T-helper 1 cell treated with Interleukin-12 subunit alpha and Interleukin-12 subunit beta and Interleukin-4 antibody, amounts not matched to agents 30 μg/mL and 1 μg/mL, for 36 hours (primary cell): ENCODE measurements at regions not wholly inside any gene's neighbourhood (a gene's known extent, or its start where the extent isn't known, plus 50 kb on each side); places are given as distances from the start of the nearest gene placed in this dataset.

Source experiments
- H3K27ac Mint-ChIP-seq: one replicate; pipeline ENCODE4 v1.8.0; 2021; ENCODE audit warnings: mild to moderate bottlenecking, mixed read lengths
- H3K27me3 Mint-ChIP-seq: one replicate; pipeline ENCODE4 v1.8.0; 2021; ENCODE audit warnings: low read depth, mixed read lengths
- H3K36me3 Mint-ChIP-seq: one replicate; pipeline ENCODE4 v1.8.0; 2021; ENCODE audit warnings: low read depth, mixed read lengths
- H3K4me1 Mint-ChIP-seq: one replicate; pipeline ENCODE4 v1.8.0; 2021; ENCODE audit warnings: low read depth, mixed read lengths
- H3K4me3 Mint-ChIP-seq: one replicate; pipeline ENCODE4 v1.8.0; 2021; ENCODE audit warnings: mild to moderate bottlenecking, moderate library complexity, mixed read lengths
- H3K9me3 Mint-ChIP-seq: one replicate; pipeline ENCODE4 v1.8.0; 2021; ENCODE audit warnings: mixed read lengths

GRCh38 chr10:62610649-62611229 lies 193.8 kb upstream of the ADO start:
- H3K4me3 Mint-ChIP-seq = no peak overlapping the region
- no peaks in the 10 kb centered on the region for H3K9me3 Mint-ChIP-seq
- no peak overlapping the region for H3K27ac Mint-ChIP-seq
- peaks cover 16% of the 10 kb centered on the region for H3K4me1 Mint-ChIP-seq
- H3K36me3 Mint-ChIP-seq = no peaks in the 10 kb centered on the region
- H3K27me3 Mint-ChIP-seq = peaks cover 11% of the 10 kb centered on the region

GRCh38 chr10:62613424-62613823 lies 191.1 kb upstream of the ADO start:
- Mint-ChIP-seq H3K27ac (no peak overlapping the region), H3K4me1 (peaks cover 18% of the 10 kb centered on the region)

GRCh38 chr10:62613859-62614258 lies 190.7 kb upstream of the ADO start:
- peaks cover 18% of the 10 kb centered on the region for H3K4me1 Mint-ChIP-seq
- no peak overlapping the region for H3K4me3 Mint-ChIP-seq
- peaks cover 8% of the 10 kb centered on the region for H3K27me3 Mint-ChIP-seq
- no peaks in the 10 kb centered on the region for H3K36me3 Mint-ChIP-seq
- H3K9me3 Mint-ChIP-seq = no peaks in the 10 kb centered on the region
- no peak overlapping the region for H3K27ac Mint-ChIP-seq

More at GRCh38 chr10:62613424-62613823, 191.1 kb upstream of the ADO start:
- Mint-ChIP-seq H3K27me3 (peaks cover 11% of the 10 kb centered on the region), H3K4me3 (no peak overlapping the region), H3K9me3 (no peaks in the 10 kb centered on the region), H3K36me3 (no peaks in the 10 kb centered on the region)

- Mint-ChIP-seq H3K4me3 (no peak overlapping the region), H3K36me3 (no peaks in the 10 kb centered on the region), H3K4me1 (peaks cover 19% of the 10 kb centered on the region), H3K27ac (no peak overlapping the region), H3K27me3 (peaks cover 8% of the 10 kb centered on the region), H3K9me3 (no peaks in the 10 kb centered on the region)
These were observed 189.9 kb upstream of the ADO start for GRCh38 chr10:62614389-62615157.

GRCh38 chr10:62616885-62617590 lies 187.5 kb upstream of the ADO start:
- H3K27ac Mint-ChIP-seq = no peak overlapping the region

GRCh38 chr10:62617652-62618051 lies 186.9 kb upstream of the ADO start:
- H3K27ac Mint-ChIP-seq = no peak overlapping the region

More at GRCh38 chr10:62616885-62617590, 187.5 kb upstream of the ADO start:
- no peaks in the 10 kb centered on the region for H3K9me3 Mint-ChIP-seq
- H3K27me3 Mint-ChIP-seq = peaks cover 5% of the 10 kb centered on the region
- H3K4me3 Mint-ChIP-seq = no peak overlapping the region
- H3K36me3 Mint-ChIP-seq = no peaks in the 10 kb centered on the region
- H3K4me1 Mint-ChIP-seq = peaks cover 24% of the 10 kb centered on the region

GRCh38 chr10:62618054-62618453 lies 186.5 kb upstream of the ADO start:
- peaks cover 24% of the 10 kb centered on the region for H3K4me1 Mint-ChIP-seq
- no peaks in the 10 kb centered on the region for H3K9me3 Mint-ChIP-seq
- H3K27me3 Mint-ChIP-seq = peaks cover 5% of the 10 kb centered on the region
- no peaks in the 10 kb centered on the region for H3K36me3 Mint-ChIP-seq
- H3K27ac Mint-ChIP-seq = no peak overlapping the region
- no peak overlapping the region for H3K4me3 Mint-ChIP-seq

More at GRCh38 chr10:62617652-62618051, 186.9 kb upstream of the ADO start:
- Mint-ChIP-seq H3K27me3 (peaks cover 5% of the 10 kb centered on the region), H3K36me3 (no peaks in the 10 kb centered on the region), H3K4me1 (peaks cover 24% of the 10 kb centered on the region), H3K9me3 (no peaks in the 10 kb centered on the region), H3K4me3 (no peak overlapping the region)

GRCh38 chr10:62618576-62619412 lies 185.7 kb upstream of the ADO start:
- Mint-ChIP-seq H3K36me3 (no peaks in the 10 kb centered on the region), H3K9me3 (no peaks in the 10 kb centered on the region), H3K27me3 (peaks cover 5% of the 10 kb centered on the region), H3K4me1 (peaks cover 20% of the 10 kb centered on the region), H3K27ac (no peak overlapping the region), H3K4me3 (no peak overlapping the region)

GRCh38 chr10:62619413-62619738 lies 185.1 kb upstream of the ADO start:
- Mint-ChIP-seq H3K27ac (no peak overlapping the region), H3K4me3 (no peak overlapping the region), H3K36me3 (no peaks in the 10 kb centered on the region), H3K9me3 (no peaks in the 10 kb centered on the region), H3K27me3 (peaks cover 5% of the 10 kb centered on the region), H3K4me1 (peaks cover 18% of the 10 kb centered on the region)

GRCh38 chr10:62620491-62620890 lies 184.0 kb upstream of the ADO start:
- Mint-ChIP-seq H3K27me3 (peaks cover 5% of the 10 kb centered on the region), H3K36me3 (no peaks in the 10 kb centered on the region), H3K4me1 (peaks cover 11% of the 10 kb centered on the region), H3K9me3 (no peaks in the 10 kb centered on the region), H3K4me3 (no peak overlapping the region), H3K27ac (no peak overlapping the region)

GRCh38 chr10:62623223-62623622 lies 181.3 kb upstream of the ADO start:
- peak overlapping the region; percentile 15 for H3K27ac Mint-ChIP-seq
- no peaks in the 10 kb centered on the region for H3K36me3 Mint-ChIP-seq
- peaks cover 8% of the 10 kb centered on the region for H3K27me3 Mint-ChIP-seq
- H3K9me3 Mint-ChIP-seq = no peaks in the 10 kb centered on the region
- no peak overlapping the region for H3K4me3 Mint-ChIP-seq
- H3K4me1 Mint-ChIP-seq = peaks cover 15% of the 10 kb centered on the region

GRCh38 chr10:62625484-62625883 lies 179.0 kb upstream of the ADO start:
- Mint-ChIP-seq H3K36me3 (no peaks in the 10 kb centered on the region), H3K27ac (no peak overlapping the region), H3K9me3 (no peaks in the 10 kb centered on the region), H3K27me3 (peaks cover 7% of the 10 kb centered on the region), H3K4me3 (no peak overlapping the region), H3K4me1 (peaks cover 9% of the 10 kb centered on the region)

- Mint-ChIP-seq H3K4me3 (no peak overlapping the region), H3K27ac (no peak overlapping the region), H3K9me3 (no peaks in the 10 kb centered on the region)
These were observed 178.4 kb upstream of the ADO start for GRCh38 chr10:62626079-62626478.

GRCh38 chr10:62626817-62627216 lies 177.7 kb upstream of the ADO start:
- no peak overlapping the region for H3K27ac Mint-ChIP-seq
- no peak overlapping the region for H3K4me3 Mint-ChIP-seq
- H3K36me3 Mint-ChIP-seq = peaks cover 1% of the 10 kb centered on the region
- H3K9me3 Mint-ChIP-seq = no peaks in the 10 kb centered on the region
- peaks cover 12% of the 10 kb centered on the region for H3K4me1 Mint-ChIP-seq
- peaks cover 3% of the 10 kb centered on the region for H3K27me3 Mint-ChIP-seq

More at GRCh38 chr10:62626079-62626478, 178.4 kb upstream of the ADO start:
- peaks cover 1% of the 10 kb centered on the region for H3K36me3 Mint-ChIP-seq
- H3K27me3 Mint-ChIP-seq = peaks cover 3% of the 10 kb centered on the region
- peaks cover 7% of the 10 kb centered on the region for H3K4me1 Mint-ChIP-seq
